ENCODE measurements at regions not wholly inside any gene's neighbourhood (a gene's known extent, or its start where the extent isn't known, plus 50 kb on each side); places are given as distances from the start of the nearest gene placed in this dataset.

- no peak for DNase-seq (ENCODE audit: low spot score)
- TF ChIP-seq CTCF (IDR thresholded peaks at IDR 0.05; ENCODE audit: extremely low read depth, insufficient read depth, missing control alignments) = no peak
- in situ Hi-C loops (cut with MboI; ENCODE audit: low pct_unique_long_range_greater_than_20kb, low sequenced_read_pairs, unreplicated experiment) = no loop called here
Observed at GRCh38 chr2:74745766-74746165, 88.2 kb upstream of the HK2 start.

GRCh38 chr2:74746480-74746879 lies 87.4 kb upstream of the HK2 start:
- no peak for DNase-seq (ENCODE audit: low spot score)
- in situ Hi-C loops (cut with MboI; ENCODE audit: low pct_unique_long_range_greater_than_20kb, low sequenced_read_pairs, unreplicated experiment) = no loop called here
- no peak for TF ChIP-seq CTCF (IDR thresholded peaks at IDR 0.05; ENCODE audit: extremely low read depth, insufficient read depth, missing control alignments)

GRCh38 chr2:74747411-74748080 lies 86.4 kb upstream of the HK2 start:
- no peak for DNase-seq (ENCODE audit: low spot score)
- TF ChIP-seq CTCF (IDR thresholded peaks at IDR 0.05; ENCODE audit: extremely low read depth, insufficient read depth, missing control alignments) = no peak
- in situ Hi-C loops (cut with MboI; ENCODE audit: low pct_unique_long_range_greater_than_20kb, low sequenced_read_pairs, unreplicated experiment) = no loop called here

- TF ChIP-seq CTCF (IDR thresholded peaks at IDR 0.05; ENCODE audit: extremely low read depth, insufficient read depth, missing control alignments) = no peak
Observed at GRCh38 chr2:74748665-74749064, 85.3 kb upstream of the HK2 start.

GRCh38 chr2:74749432-74749831 lies 84.5 kb upstream of the HK2 start:
- no peak for DNase-seq (ENCODE audit: low spot score)
- in situ Hi-C loops (cut with MboI; ENCODE audit: low pct_unique_long_range_greater_than_20kb, low sequenced_read_pairs, unreplicated experiment) = no loop called here
- no peak for TF ChIP-seq CTCF (IDR thresholded peaks at IDR 0.05; ENCODE audit: extremely low read depth, insufficient read depth, missing control alignments)

More at GRCh38 chr2:74748665-74749064, 85.3 kb upstream of the HK2 start:
- DNase-seq (ENCODE audit: low spot score) = no peak
- in situ Hi-C loops (cut with MboI; ENCODE audit: low pct_unique_long_range_greater_than_20kb, low sequenced_read_pairs, unreplicated experiment) = no loop called here

GRCh38 chr2:74751981-74752851 lies 81.7 kb upstream of the HK2 start:
- no peak for TF ChIP-seq CTCF (IDR thresholded peaks at IDR 0.05; ENCODE audit: extremely low read depth, insufficient read depth, missing control alignments)
- no peak for DNase-seq (ENCODE audit: low spot score)
- in situ Hi-C loops (cut with MboI; ENCODE audit: low pct_unique_long_range_greater_than_20kb, low sequenced_read_pairs, unreplicated experiment) = no loop called here

All from GM13977 (cell line).